IPS-18c (cell line): ENCODE measurements at regions not wholly inside any gene's neighbourhood (a gene's known extent, or its start where the extent isn't known, plus 50 kb on each side); places are given as distances from the start of the nearest gene placed in this dataset.
"Not testable (repeated sequence)": the region's sequence is repeated elsewhere in the genome, so short reads cannot be mapped to it uniquely, and the experiment has no call there.

Source experiments
- H3K4me3 ChIP-seq: 2 replicates; pipeline ENCODE4 v1.7.0; 2013; ENCODE audit warnings: low read depth, mild to moderate bottlenecking, low read length, moderate library complexity; ENCODE audit not compliant: insufficient read depth
- H3K9me3 ChIP-seq: one replicate; pipeline ENCODE4 v1.6.1; 2013; ENCODE audit warnings: mild to moderate bottlenecking, low read length, moderate library complexity; ENCODE audit not compliant: control insufficient read depth, insufficient read depth

DNA sequence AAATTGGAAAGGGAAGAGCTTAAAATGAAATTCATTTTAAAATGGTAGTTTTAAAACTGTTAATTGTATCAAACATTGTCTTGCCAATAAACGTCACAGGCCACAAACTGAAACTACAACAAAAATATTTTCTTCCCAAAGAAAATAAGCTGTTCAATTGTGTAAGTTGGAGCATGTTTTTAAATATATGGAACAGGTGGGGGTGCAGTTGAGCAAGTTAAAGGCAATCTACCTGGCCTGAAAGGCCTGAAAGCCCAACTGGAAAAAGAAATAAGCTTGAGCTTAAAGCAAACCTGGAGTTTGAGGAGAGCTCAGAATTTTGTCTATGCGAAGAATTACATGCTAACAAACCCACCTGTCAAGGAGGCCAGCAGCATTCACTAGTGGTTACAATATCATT is 439.5 kb downstream of the ACTL7B start:
- Histone ChIP-seq H3K9me3 (no peaks in the 10 kb centered on the region), H3K4me3 (no peak overlapping the region)

DNA sequence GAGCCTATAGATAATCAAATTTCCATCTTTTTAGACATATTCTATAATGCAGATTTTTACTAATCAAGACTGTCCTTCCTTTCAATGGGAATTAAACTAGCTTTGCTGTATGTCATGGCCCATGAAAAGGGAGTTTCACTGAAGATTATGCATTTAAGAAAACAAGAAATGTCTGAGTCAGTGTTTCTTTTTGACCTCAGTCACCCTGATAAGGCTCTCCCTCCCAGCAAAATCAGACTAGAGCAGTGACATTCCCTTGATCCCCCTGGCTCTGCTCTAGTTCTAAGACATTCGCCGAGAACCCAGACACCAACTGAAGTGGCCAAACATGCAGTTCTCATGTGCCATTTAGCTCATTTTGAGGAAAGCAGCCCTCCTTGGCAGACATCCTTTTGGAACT is 442.0 kb downstream of the ACTL7B start:
- Histone ChIP-seq H3K9me3 (no peaks in the 10 kb centered on the region), H3K4me3 (no peak overlapping the region)

DNA sequence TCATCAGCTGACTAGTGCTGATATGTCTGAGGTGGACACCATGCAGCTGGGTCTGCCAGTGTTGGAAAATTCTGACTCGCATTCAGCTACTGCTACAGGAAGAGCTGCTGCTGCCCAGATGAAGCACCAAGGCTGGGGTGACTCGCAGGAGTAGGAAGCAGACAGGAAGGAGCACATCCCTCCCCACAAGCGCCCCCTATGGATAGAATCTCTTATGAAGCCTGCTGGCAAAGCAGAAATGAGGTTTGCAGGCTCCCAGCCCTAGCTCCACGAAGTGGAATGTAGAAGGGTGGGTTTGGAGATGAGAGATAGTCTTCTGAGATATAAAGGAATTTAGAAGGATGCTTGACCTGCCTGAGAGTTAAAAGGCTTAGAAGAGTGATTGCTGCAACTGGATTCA is 443.0 kb downstream of the ACTL7B start:
- Histone ChIP-seq H3K9me3 (no peaks in the 10 kb centered on the region), H3K4me3 (no peak overlapping the region)

DNA sequence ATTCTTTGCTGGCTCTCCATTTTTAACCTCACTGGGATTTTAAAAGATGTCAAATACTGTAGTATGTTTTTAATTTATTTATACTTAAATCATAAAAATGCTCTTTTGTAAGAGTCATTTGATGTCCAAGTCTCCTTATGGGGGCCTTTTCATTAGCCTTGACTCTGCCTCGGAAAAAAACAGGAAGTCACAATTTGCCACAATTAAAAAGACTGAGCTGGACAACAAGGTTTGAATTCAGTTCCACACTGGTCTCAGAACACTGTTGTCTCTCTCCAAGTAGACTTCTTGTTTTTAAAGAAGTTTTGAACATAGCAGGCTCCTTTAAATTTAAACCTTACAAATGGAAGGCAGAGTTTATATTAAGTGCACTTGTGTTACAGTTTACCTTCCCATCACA is 444.2 kb downstream of the ACTL7B start:
- Histone ChIP-seq H3K4me3 (no peak overlapping the region), H3K9me3 (no peaks in the 10 kb centered on the region)

DNA sequence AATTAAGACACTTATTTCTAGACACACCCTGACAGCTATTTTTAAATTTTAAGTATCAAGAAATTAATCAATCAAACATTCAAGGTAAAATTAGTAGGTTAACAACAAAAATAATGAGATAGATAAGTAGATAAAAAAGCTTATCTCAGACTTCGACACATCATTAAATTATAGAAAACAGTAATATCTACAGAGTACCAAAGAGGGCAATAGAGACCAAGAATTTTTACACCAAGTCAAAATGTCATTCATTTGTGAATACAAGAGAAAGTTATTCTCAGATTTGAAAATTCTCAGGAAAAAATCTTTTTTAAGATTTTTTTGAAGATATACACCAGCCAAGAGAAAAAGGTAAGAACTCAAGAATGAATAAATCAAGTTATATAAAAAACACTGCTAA is 445.6 kb downstream of the ACTL7B start:
- Histone ChIP-seq H3K9me3 (no peaks in the 10 kb centered on the region), H3K4me3 (no peak overlapping the region)

DNA sequence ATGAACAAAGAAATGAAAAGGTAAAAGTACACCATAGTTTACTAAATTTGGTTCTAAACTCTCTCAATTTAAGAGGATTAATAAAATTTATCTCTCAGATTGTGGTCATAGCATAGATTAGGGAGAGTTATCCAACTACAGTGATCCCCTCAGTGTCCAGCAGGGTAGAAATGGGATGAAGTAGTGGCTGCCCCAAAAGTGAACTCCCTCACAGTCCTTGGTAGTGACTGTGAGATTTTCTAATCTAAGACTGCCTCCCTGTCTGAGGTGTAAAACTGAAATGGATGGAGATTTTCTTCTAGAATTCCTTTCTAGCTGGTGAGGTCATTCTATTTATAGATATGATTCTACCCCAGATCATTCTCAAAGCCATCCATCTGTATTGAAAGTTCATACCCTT is 455.5 kb downstream of the ACTL7B start:
- no peaks in the 10 kb centered on the region for H3K9me3 ChIP-seq
- no peak overlapping the region for H3K4me3 ChIP-seq

DNA sequence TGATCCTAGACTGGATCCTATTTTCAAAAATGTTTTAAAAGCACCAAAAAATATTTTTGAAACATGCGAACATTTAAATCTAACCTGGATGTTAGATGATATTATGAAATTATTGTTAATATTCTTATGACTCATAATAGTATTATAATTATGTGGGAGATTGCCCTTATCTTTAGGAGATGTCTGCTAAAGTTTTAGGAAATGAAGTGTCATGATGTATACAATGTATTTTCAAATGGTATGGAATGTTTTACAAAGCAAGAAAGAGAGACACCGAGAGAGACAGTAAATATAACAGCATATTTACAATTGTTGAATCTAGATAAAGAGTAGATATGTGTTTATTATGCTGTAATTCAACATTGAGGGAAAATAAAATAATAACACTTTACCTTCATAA is 455.9 kb downstream of the ACTL7B start:
- Histone ChIP-seq H3K9me3 (no peaks in the 10 kb centered on the region), H3K4me3 (no peak overlapping the region)

DNA sequence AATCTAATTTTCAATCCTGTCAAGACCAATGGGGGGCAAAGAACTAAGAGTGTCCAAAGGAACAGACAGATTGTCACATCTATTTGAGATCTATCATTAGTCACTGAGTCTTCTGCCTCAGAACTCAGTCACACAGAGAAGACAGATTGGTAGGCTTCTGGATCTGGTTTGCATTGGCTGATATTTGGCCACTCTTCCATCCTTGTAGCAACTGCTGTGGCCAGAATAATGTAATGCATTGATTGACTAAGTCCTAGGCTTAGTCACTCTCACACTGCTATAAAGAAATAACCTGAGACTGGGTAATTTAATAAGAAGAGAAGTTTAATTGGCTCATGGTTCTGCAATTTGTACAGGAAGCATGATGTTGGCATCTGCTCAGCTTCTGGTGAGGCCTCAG is 458.5 kb downstream of the ACTL7B start:
- Histone ChIP-seq H3K9me3 (no peaks in the 10 kb centered on the region), H3K4me3 (no peak overlapping the region)

DNA sequence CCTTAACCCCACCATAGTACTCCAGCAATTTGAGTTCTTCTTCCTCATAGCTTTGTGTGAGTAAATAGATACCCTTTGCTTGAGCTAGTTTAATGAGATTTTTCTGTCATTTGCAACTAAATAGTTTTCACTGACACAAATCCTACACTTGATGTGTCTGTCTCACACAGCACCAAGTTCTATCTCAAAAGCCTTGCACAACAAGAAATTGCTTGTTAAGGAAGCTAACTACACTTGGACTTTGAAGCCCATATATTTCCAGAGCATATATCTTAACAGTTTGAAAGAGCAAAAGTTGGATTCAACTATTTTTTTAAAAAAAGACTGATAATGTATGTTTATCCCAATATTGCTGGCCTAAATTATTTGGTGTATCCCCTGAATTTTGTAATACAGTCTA is 459.2 kb downstream of the ACTL7B start:
- H3K4me3 ChIP-seq = no peak overlapping the region
- no peaks in the 10 kb centered on the region for H3K9me3 ChIP-seq

DNA sequence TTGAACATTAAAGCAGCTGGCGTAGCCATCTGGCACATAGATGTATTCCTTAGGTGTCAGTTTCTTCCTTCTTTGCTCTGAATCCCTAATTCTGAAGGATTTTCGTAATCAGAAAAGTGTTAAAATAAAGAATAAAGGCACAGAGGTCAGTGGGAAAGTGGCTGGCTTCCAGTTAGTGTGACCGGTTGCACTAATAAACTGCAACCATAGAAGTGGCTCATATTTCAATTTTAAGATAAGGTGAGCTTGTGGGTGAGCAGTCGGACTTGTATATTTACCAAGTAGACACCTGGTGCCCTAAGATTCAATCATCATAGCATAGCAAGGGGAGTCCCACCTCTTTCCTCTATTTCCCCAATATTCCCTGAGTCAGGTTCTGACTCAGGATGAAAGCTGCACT is 459.6 kb downstream of the ACTL7B start:
- Histone ChIP-seq H3K9me3 (no peaks in the 10 kb centered on the region), H3K4me3 (no peak overlapping the region)

DNA sequence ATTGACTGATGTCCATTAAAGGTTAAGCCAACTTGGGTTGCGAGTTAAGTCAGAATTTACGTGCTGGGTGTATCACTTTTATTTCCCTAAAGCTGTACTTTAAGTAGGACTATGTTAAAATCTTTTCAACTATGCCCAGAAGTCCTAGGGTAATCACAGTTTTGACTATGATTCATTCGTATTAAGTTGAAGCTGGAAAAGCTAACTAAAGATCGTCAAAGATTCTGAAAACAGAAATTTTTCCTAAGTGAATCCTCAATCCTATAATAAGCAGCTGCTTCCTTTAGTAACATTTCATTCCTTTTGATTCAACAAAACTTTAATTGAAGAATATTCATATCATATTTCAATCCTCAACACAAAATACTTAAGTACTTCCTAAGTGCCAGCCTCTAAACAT is 460.4 kb downstream of the ACTL7B start:
- H3K9me3 ChIP-seq = no peaks in the 10 kb centered on the region
- no peak overlapping the region for H3K4me3 ChIP-seq

DNA sequence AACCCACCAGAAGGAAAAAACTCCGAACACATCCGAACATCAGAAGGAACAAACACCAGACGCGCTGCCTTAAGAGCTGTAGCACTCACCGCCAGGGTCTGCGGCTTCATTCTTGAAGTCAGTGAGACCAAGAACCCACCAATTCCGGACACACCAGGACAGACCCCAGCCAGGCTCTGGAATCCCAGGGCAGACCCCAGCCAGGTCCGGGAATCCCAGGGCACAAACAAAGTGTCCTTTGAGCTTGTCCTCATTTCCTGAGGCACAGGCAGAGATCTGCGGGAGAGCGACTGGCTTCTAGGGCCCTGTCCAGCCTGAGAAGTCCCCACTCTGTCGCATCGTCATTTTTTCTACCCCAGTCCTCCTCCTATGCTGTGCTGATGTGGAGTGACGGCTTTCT is 461.1 kb downstream of the ACTL7B start:
- H3K4me3 ChIP-seq = no peak overlapping the region
- H3K9me3 ChIP-seq = no peaks in the 10 kb centered on the region

DNA sequence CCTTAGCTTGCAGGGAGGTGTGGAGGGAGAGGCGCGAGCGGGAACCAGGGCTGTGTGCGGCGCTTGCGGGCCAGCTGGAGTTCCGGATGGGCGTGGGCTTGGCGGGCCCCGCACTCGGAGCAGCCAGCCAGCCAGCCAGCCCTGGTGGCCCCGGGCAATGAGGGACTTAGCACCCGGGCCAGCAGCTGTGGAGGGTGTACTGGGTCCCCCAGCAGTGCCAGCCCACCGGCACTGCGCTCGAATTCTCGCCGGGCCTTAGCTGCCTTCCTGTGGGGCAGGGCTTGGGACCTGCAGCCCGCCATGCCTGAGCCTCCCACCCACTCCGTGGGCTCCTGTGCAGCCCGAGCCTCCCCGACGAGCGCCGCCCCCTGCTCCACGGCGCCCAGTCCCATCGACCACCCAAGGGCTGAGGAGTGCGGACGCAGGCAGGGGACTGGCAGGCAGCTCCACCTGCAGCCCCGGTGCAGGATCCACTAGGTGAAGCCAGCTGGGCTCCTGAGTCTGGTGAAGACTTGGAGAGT is 462.2 kb downstream of the ACTL7B start:
- H3K4me3 ChIP-seq, H3K9me3 ChIP-seq: not testable (repeated sequence)

DNA sequence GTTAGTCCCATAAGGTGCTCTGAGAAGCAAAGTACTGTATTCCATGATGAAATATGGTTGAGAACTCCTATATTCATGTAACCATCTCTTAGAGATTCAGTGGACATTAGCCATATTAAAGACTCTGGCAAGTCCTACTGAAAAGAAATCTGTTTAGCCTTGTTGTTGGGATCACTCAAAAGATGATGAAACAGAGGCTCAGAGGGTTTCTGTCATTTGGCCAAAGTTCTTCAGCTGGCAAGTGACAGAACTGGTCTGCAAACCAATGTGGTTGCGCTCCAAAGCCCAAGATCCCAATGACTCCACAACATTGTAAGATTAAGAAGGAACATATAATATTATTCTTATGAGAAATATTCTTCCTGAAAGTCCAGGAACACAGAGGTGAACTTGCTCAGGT is 462.9 kb downstream of the ACTL7B start:
- no peak overlapping the region for H3K4me3 ChIP-seq

DNA sequence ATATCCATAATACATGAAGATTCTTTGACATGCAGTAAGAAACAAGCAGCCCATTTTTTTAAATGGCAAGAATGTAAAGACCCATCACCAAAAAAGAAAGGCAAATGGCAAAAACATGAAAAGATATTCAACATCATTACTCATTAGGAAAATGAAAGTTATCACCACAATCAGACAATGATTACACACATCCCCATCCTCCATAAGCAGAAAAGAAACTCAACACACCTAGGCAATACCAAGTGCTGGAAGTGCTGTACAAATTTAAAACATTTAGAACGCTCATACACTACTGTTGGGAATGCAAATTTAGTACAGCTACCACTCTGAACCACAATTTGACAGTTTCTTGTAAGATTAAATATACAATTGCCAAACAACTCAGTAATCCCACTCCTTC is 466.7 kb downstream of the ACTL7B start:
- no peak overlapping the region for H3K4me3 ChIP-seq
- no peaks in the 10 kb centered on the region for H3K9me3 ChIP-seq

More for the DNA sequence above, 462.9 kb downstream of the ACTL7B start:
- H3K9me3 ChIP-seq = no peaks in the 10 kb centered on the region

DNA sequence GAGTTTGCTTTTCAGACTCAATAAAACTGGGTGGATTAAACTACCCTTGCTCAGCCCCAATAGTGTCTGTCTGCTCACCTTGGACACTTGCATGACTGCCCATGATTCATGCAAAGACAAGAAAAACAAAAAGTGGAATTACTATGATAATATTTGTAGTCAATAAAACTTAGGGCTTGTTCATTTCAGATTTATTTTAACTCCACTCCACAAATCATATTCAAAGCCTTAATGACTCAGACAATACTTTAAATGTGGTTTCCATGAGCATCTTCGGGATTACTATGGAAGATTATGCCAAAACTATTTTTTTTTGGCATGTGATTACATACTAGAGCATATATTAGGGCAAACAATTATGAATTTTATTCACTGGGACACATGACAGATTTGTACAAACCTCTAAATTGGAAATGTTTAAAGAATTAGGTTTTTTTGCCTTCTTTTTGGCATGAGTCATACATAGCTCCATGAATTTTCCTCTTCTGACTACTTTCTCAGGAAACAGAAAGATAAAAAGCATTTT is 468.9 kb downstream of the ACTL7B start:
- Histone ChIP-seq H3K9me3 (no peaks in the 10 kb centered on the region), H3K4me3 (no peak overlapping the region)

DNA sequence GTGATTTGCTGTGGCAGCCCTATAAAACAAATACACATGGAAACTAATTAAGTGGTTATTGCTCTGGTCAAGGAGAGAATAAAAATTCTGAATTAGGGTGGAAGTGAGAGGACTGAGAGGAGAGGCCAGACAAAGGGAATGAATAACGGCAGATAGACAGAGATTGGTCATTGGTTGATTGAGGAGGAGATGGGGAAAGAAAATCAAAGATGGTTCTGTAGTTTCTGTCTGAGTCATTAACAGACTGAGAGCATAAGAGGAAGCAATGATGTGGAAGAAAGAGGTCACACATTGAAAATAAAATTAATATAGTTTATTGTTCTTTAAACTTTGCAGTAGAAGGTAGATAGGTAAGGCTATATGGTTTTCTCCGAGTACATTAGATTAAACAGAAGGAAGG is 469.8 kb downstream of the ACTL7B start:
- no peak overlapping the region for H3K4me3 ChIP-seq
- H3K9me3 ChIP-seq = no peaks in the 10 kb centered on the region

DNA sequence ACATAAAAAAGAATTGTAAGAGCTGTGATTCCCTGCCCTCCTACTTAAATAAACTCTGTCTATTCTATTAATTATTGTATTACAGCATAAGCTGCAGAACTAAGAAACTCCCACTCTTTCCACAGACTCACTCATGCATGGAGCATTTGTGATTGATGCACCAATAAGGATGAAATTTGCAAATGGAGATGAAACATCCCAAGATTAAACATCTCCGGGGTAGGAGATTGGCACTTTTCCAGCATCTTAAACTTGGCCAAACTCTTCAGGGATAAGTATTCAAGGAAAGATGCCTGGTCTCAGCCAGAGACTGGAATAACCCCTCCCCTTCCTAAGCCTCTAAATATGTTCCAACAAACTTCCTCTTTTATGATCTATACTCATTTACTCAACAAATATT is 472.0 kb downstream of the ACTL7B start:
- Histone ChIP-seq H3K9me3 (no peaks in the 10 kb centered on the region), H3K4me3 (no peak overlapping the region)

DNA sequence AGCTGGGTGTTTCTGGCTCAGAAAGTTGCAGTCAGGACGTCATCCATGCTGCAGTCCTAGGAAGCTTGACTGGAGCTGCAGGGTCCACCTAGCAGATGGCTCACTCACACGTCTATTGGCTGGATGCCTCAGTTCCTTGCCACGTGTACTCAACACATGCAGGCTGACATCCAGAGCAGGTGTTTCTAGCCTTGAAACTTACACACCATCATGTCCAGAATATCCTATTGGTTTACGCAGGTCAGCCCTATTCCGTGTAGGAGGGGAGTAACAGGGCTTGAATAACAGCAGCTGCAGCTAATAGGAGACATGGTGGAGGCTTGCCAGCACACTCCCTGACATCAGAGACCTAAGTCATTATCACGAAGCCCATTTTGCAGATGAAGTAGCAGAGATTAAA is 473.5 kb downstream of the ACTL7B start:
- no peak overlapping the region for H3K4me3 ChIP-seq

More for the DNA sequence above, 473.5 kb downstream of the ACTL7B start:
- H3K9me3 ChIP-seq = no peaks in the 10 kb centered on the region
